ENCODE measurements at regions not wholly inside any gene's neighbourhood (a gene's known extent, or its start where the extent isn't known, plus 50 kb on each side); places are given as distances from the start of the nearest gene placed in this dataset.

DNA sequence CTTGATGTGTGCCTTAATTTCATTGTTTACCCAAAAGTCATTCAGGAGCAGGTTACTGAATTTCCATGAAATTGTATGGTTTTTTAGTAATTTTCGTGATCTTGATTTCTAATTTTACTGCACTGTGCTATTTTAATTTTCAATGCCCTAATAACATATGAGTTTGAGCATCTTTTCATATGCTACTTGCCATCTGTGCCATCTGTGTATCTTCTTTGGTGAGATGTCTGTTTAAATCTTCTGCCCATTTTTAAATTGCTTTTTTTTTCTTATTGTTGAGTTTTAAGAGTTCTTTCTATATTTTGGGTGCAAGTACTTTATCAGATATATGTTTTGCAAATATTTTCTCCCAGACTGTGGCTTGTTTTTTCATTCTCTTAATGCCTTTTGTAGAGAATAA is 165.9 kb downstream of the ST6GAL2 start:
- DNase-seq, result no peak

DNA sequence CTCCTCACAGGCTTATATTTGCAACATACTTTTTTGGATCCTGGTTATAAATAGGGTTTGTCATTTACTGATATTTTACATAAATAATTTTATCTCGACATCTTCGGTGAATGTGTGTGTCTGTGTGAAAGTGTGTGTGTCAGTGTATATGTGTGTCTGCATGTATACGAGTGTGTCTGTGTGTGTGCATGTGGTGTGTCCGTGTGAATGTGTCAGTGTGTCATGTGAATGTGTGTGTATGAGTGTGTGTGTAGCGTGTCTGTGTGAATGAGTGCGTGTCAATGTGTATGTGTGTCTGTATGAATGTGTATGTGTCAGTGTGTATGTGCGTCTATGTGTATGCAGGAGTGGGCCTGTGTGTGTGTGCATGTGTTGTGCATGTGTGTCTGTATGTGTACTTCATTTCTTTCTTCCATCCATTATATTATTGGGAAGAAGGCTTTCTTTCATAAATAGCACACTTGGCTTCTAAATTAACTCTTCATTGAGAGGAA is 161.6 kb downstream of the ST6GAL2 start:
- DNase-seq, result no peak

DNA sequence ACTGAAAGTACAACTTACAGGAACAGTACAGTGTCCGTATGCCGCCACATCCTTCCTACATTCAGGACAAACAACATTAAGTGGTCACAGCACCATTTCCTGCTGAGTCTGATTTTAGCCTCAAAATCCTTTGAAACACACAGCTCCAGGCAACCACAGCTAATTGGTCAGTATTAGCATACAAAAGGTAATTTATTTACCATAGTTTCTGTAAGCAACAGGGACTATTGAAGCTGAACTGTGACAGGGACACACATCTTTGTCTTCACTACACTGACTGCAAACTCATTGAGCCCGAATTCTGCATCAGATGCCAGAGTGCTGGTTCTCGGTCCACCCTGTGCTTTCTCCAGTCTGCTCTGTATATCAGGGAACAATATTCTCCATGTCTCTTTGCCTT is 151.8 kb downstream of the ST6GAL2 start:
- no peak for DNase-seq

DNA sequence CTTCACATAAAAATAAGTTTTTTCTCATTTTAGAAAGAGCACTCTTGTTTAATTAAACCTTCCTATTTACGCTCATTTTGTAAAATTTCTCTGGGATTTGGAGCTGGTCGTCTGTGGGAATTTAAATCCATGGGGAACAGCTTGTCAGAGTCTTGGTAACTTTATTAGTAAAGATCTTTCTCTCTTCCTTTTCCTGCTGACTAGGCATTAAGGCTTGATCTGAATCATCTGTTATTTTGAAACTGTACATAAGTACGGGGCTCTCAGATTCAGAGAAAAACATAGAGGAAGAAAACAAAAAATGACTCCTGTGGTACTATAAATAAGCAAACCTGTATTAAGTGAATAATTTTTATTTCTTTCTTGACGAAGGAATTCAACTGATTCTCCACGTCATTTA is 150.2 kb downstream of the ST6GAL2 start:
- no peak for DNase-seq

DNA sequence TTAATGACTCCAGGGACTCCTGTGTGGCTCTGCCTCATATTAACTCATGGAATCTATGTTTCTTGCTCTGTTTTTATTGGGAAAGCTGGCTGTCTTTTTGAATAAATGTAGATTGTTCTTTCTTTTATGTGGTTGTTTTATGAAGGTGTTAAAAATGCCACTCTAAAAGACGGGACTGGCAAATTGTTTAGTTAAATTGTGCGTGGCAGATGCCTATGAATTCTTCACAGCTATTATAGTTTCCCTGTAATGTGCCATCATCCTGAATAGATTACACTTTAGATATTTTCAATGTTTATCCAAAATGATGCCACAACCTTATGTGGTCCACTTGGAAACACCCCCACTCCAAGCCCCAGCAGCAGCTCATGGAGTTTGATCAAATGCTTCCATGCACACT is 149.7 kb downstream of the ST6GAL2 start:
- no peak for DNase-seq

DNA sequence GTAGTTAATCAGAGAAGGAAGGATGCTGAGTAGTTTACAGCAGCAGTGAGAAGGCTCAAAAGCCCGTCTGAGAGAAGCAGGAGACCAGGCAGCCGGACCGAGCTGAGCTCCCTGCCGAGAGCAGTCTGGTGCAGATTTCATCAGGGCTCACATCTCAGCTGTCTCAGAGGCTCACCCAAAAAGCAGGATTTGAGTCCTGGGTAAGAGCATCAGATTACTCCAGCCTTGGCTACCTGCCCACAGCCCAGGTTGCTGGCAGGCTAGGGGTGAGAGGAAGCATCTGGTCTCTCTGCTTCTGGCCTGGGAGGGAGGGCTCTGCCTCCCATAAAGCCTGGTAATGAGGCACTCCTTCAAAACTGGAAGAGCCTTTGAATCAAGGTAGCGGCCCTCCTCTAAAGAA is 140.5 kb downstream of the ST6GAL2 start:
- DNase-seq, result peak in 1 of 2 experiments; percentile 10

DNA sequence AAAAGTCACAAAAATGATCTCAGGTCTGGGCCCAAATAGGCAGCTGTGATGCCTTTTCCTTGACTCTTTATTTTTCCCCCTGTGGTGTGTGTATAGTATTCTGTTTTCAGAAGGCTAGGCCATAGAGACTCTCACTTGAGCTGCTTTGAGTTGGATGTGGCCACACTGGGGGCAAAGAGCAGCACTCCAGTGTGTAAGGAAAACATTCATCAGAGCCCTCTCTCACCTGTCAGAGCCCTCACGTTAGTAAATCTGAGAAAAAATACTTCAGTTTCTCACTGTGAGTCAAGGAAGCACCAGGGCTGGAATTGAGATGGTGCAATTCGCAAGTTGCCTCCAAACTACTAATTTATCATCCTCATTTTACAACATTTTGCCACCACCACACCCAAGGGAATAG is 136.1 kb downstream of the ST6GAL2 start:
- no peak for DNase-seq

All from NCI-H187 (cell line).